Astrocyte (in vitro differentiated cells and primary cell): ENCODE measurements at regions not wholly inside any gene's neighbourhood (a gene's known extent, or its start where the extent isn't known, plus 50 kb on each side); places are given as distances from the start of the nearest gene placed in this dataset.

Experiments used
- CTCF ChIP-seq: IDR thresholded peaks from 2 replicates; pipeline ENCODE4 v1.5.1; 2011; ENCODE audit warnings: low read depth, mild to moderate bottlenecking, inconsistent platforms, low read length, moderate library complexity; ENCODE audit not compliant: insufficient read depth
- EZH2 ChIP-seq: IDR thresholded peaks from 2 replicates; pipeline ENCODE4 v1.6.1; 2012; ENCODE audit warnings: mild to moderate bottlenecking, low read length, inconsistent platforms; ENCODE audit not compliant: insufficient read depth

GRCh38 chr7:80063834-80064233 lies 70.8 kb upstream of the GNAI1 start:
- TF ChIP-seq EZH2 (no peak), CTCF (no peak)
